ENCODE measurements at regions not wholly inside any gene's neighbourhood (a gene's known extent, or its start where the extent isn't known, plus 50 kb on each side); places are given as distances from the start of the nearest gene placed in this dataset.

DNA sequence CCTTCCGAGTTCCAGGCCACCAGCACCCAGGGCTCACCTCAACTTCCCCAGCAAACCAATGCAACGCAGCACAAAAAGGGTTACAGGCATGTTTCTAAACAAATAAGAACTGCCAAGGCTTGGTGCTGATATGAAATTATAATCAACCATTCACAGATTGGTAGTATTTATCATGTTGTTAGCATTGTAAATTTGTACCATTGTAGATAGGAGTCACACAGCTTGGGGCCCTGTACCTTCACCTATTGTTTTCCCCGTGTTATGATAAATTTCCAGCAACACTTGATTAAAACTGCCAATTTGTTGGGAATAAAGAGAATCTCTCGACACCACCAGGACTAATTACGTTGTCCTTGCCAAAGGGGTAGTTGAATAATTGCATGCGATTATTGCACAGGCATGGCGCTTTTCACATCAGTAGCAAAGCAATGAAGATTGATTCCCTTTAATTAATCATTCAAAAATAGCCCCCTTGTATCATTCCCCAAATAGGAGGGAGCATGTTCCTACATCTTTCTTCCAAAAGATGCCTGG, 454.1 kb downstream of the ZNF608 start:
- TF ChIP-seq, protein P1, sequence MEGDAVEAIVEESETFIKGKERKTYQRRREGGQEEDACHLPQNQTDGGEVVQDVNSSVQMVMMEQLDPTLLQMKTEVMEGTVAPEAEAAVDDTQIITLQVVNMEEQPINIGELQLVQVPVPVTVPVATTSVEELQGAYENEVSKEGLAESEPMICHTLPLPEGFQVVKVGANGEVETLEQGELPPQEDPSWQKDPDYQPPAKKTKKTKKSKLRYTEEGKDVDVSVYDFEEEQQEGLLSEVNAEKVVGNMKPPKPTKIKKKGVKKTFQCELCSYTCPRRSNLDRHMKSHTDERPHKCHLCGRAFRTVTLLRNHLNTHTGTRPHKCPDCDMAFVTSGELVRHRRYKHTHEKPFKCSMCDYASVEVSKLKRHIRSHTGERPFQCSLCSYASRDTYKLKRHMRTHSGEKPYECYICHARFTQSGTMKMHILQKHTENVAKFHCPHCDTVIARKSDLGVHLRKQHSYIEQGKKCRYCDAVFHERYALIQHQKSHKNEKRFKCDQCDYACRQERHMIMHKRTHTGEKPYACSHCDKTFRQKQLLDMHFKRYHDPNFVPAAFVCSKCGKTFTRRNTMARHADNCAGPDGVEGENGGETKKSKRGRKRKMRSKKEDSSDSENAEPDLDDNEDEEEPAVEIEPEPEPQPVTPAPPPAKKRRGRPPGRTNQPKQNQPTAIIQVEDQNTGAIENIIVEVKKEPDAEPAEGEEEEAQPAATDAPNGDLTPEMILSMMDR (IDR thresholded peaks at IDR 0.05; ENCODE audit: extremely low read depth in 1 of 2, insufficient read depth in 1 of 2, low read depth in 1 of 2, low read length in 2 of 2) = no peak
- TF ChIP-seq GATA2 (IDR thresholded peaks at IDR 0.05; ENCODE audit: insufficient read depth, insufficient read length, low read depth, low read length) = no peak
- no peak for TF ChIP-seq EZH2 (IDR thresholded peaks at IDR 0.05; ENCODE audit: borderline replicate concordance, low read depth, low read length, severe bottlenecking)
- TF ChIP-seq MYC (IDR thresholded peaks at IDR 0.05; ENCODE audit: low read depth, low read length) = no peak
- TF ChIP-seq, protein P2, sequence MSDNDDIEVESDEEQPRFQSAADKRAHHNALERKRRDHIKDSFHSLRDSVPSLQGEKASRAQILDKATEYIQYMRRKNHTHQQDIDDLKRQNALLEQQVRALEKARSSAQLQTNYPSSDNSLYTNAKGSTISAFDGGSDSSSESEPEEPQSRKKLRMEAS (IDR thresholded peaks at IDR 0.05; ENCODE audit: insufficient read depth, insufficient read length) = no peak
- no peak for TF ChIP-seq JUN (IDR thresholded peaks at IDR 0.05; ENCODE audit: borderline replicate concordance, insufficient read depth, insufficient read length, low read depth)
- TF ChIP-seq POLR2AphosphoS5 (IDR thresholded peaks at IDR 0.05; ENCODE audit: insufficient read depth, low read depth, low read length) = no peak
- no peak for TF ChIP-seq POLR2A (IDR thresholded peaks at IDR 0.05; ENCODE audit: low read depth, low read length)

All from endothelial cell of umbilical vein (primary cell).